H1 (cell line): ENCODE measurements at regions not wholly inside any gene's neighbourhood (a gene's known extent, or its start where the extent isn't known, plus 50 kb on each side); places are given as distances from the start of the nearest gene placed in this dataset.

Experiments
- CTCF ChIA-PET: fragments of 300-600 bp; sonication (Branson Sonifier 250); formaldehyde crosslinking; loops from one replicate; lab custom pipeline; 2021; ENCODE audit not compliant: partially characterized antibody; lab: Charles Lee
- POLR2A ChIA-PET: fragments of 300-600 bp; sonication (Branson Sonifier 250); formaldehyde crosslinking; loops from one replicate; lab custom pipeline; 2021; ENCODE audit warnings: inconsistent platforms; ENCODE audit not compliant: partially characterized antibody; lab: Charles Lee
- DNase-seq, 2 experiments: peaks; one replicate each; pipeline versions ENCODE4 v3.0.0 to v3.0.0-alpha.2; 2010 to 2022; ENCODE audit warnings: low spot score in 2 of 2, low read depth in 1 of 2, mixed read lengths in 1 of 2
- FAIRE-seq: peaks from 2 replicates; lab custom pipeline; 2011; peaks lifted over from hg19 to GRCh38; lab: Jason Lieb, UNC
- H2AFZ ChIP-seq: 2 replicates; pipeline ENCODE4 v1.8.1; 2012; ENCODE audit warnings: low read length, inconsistent platforms
- H2AK5ac ChIP-seq: 2 replicates; pipeline ENCODE4 v1.6.1; 2013; ENCODE audit warnings: low read depth, low read length
- H2BK120ac ChIP-seq: replicated peaks from 2 replicates; pipeline ENCODE3; 2013; ENCODE audit warnings: low read depth, low read length, inconsistent platforms
- H2BK12ac ChIP-seq: 2 replicates; pipeline ENCODE4 v1.6.1; 2013; ENCODE audit warnings: low read depth, low read length
- H2BK15ac ChIP-seq: 2 replicates; pipeline ENCODE4 v1.6.1; 2013; ENCODE audit warnings: low read length
- H2BK20ac ChIP-seq: 2 replicates; pipeline ENCODE4 v1.6.1; 2013; ENCODE audit warnings: low read length
- H2BK5ac ChIP-seq: 2 replicates; pipeline ENCODE4 v1.6.1; 2013; ENCODE audit warnings: low read depth, low read length
- H3K14ac ChIP-seq: 2 replicates; pipeline ENCODE4 v1.6.1; 2013; ENCODE audit warnings: inconsistent platforms; ENCODE audit not compliant: insufficient read length
- H3K18ac ChIP-seq: 2 replicates; pipeline ENCODE4 v1.6.1; 2013; ENCODE audit warnings: low read length; ENCODE audit errors: extremely low read depth
- H3K23ac ChIP-seq: 2 replicates; pipeline ENCODE4 v1.6.1; 2013; ENCODE audit warnings: inconsistent platforms; ENCODE audit not compliant: insufficient read length
- H3K23me2 ChIP-seq: 2 replicates; pipeline ENCODE4 v1.6.1; 2013; ENCODE audit warnings: low read depth, low read length
- H3K27ac ChIP-seq: 2 replicates; pipeline ENCODE4 v1.6.1; 2011; ENCODE audit warnings: low read depth, low read length, inconsistent platforms
- H3K27me3 ChIP-seq, 4 experiments: replicated peaks in 1 of 4; 1 replicate in 1 of 4; 2 replicates in 3 of 4; pipeline versions ENCODE4 v1.6.1 to v1.8.1; 2011 to 2013; ENCODE audit warnings: low read length in 3 of 4, mild to moderate bottlenecking in 3 of 4, inconsistent platforms in 2 of 4, mixed read lengths in 2 of 4, moderate library complexity in 1 of 4; ENCODE audit not compliant: control insufficient read depth in 3 of 4, insufficient read depth in 3 of 4; ENCODE audit errors: extremely low read depth in 1 of 4
- H3K36me3 ChIP-seq, 4 experiments: 2 replicates each; pipeline versions ENCODE4 v1.6.1 to v1.8.1; 2011 to 2013; ENCODE audit warnings: mild to moderate bottlenecking in 4 of 4, low read length in 3 of 4, moderate library complexity in 2 of 4, control low read depth in 1 of 4, inconsistent platforms in 1 of 4; ENCODE audit not compliant: insufficient read depth in 4 of 4, control insufficient read depth in 2 of 4
- H3K4ac ChIP-seq: replicated peaks from 2 replicates; pipeline ENCODE3; 2013; ENCODE audit warnings: low read length, low read depth, mixed read lengths, inconsistent platforms; ENCODE audit not compliant: insufficient read length
- H3K4me1 ChIP-seq, 4 experiments: replicated peaks in 1 of 4; 1 replicate in 1 of 4; 2 replicates in 3 of 4; pipeline versions ENCODE4 v1.6.1 to v1.8.1; 2011 to 2013; ENCODE audit warnings: low read length in 3 of 4, inconsistent platforms in 2 of 4, mixed read lengths in 1 of 4; ENCODE audit not compliant: insufficient read depth in 4 of 4, control insufficient read depth in 3 of 4
- H3K4me2 ChIP-seq, 2 experiments: 2 replicates each; pipeline versions ENCODE4 v1.6.1 to v1.8.1; 2011 to 2013; ENCODE audit warnings: low read depth in 2 of 2, low read length in 2 of 2, control low read depth in 1 of 2, inconsistent platforms in 1 of 2, mild to moderate bottlenecking in 1 of 2; ENCODE audit not compliant: insufficient read depth in 1 of 2
- H3K4me3 ChIP-seq, 4 experiments: fragments of 200-600, 300-600 bp in 1 of 4; sonication (generic), shearing (Covaris generic), sonication (Bioruptor Twin) in 1 of 4; 2 replicates each; pipeline versions ENCODE4 v1.5.1 to v1.8.1; 2011 to 2016; ENCODE audit warnings: low read length in 4 of 4, low read depth in 3 of 4, control low read depth in 2 of 4, inconsistent platforms in 2 of 4, mild to moderate bottlenecking in 2 of 4, mixed read lengths in 1 of 4, moderate library complexity in 1 of 4; ENCODE audit not compliant: insufficient read depth in 2 of 4; ENCODE audit errors: extremely low read depth in 1 of 4
- H3K56ac ChIP-seq: replicated peaks from 2 replicates; pipeline ENCODE3; 2013; ENCODE audit warnings: low read depth, mild to moderate bottlenecking, mixed read lengths, low read length, inconsistent platforms; ENCODE audit not compliant: insufficient read length
- H3K79me1 ChIP-seq: 2 replicates; pipeline ENCODE4 v1.6.1; 2013; ENCODE audit warnings: low read depth, low read length, control low read depth
- H3K79me2 ChIP-seq, 2 experiments: 2 replicates each; pipeline versions ENCODE4 v1.6.1 to v1.8.1; 2012 to 2013; ENCODE audit warnings: low read length in 2 of 2, mild to moderate bottlenecking in 2 of 2, inconsistent platforms in 1 of 2; ENCODE audit not compliant: insufficient read depth in 2 of 2, control insufficient read depth in 1 of 2
- H3K9ac ChIP-seq, 4 experiments: replicated peaks in 1 of 4; 1 replicate in 1 of 4; 2 replicates in 3 of 4; pipeline versions ENCODE4 v1.6.1 to v1.8.1; 2011 to 2013; ENCODE audit warnings: low read depth in 3 of 4, low read length in 3 of 4, control low read depth in 2 of 4, mild to moderate bottlenecking in 2 of 4, moderate library complexity in 2 of 4, inconsistent platforms in 1 of 4; ENCODE audit errors: extremely low read depth in 1 of 4
- H3K9me3 ChIP-seq, 2 experiments: 2 replicates each; pipeline versions ENCODE4 v1.6.1 to v1.8.1; 2012 to 2013; ENCODE audit warnings: mild to moderate bottlenecking in 2 of 2, moderate library complexity in 2 of 2, control low read depth in 1 of 2, inconsistent platforms in 1 of 2, low read depth in 1 of 2, low read length in 1 of 2, mixed read lengths in 1 of 2; ENCODE audit not compliant: insufficient read depth in 2 of 2
- H4K20me1 ChIP-seq, 2 experiments: replicated peaks in 1 of 2; 2 replicates each; pipeline versions ENCODE3 to v1.8.1; 2011 to 2013; ENCODE audit warnings: inconsistent platforms in 2 of 2, low read length in 2 of 2, mild to moderate bottlenecking in 1 of 2; ENCODE audit not compliant: insufficient read depth in 2 of 2, control insufficient read depth in 1 of 2
- H4K5ac ChIP-seq: 2 replicates; pipeline ENCODE4 v1.6.1; 2013; ENCODE audit warnings: low read length, low read depth, mixed read lengths, inconsistent platforms; ENCODE audit not compliant: insufficient read length
- H4K8ac ChIP-seq: 2 replicates; pipeline ENCODE4 v1.8.0; 2013; ENCODE audit warnings: mild to moderate bottlenecking, moderate library complexity, low read length, inconsistent platforms; ENCODE audit not compliant: insufficient read depth; ENCODE audit errors: extremely low read depth
- H4K91ac ChIP-seq: replicated peaks from 2 replicates; pipeline ENCODE3; 2013; ENCODE audit warnings: low read length, mixed read lengths, inconsistent platforms; ENCODE audit not compliant: insufficient read length
- ATF2 ChIP-seq: IDR thresholded peaks from 2 replicates; pipeline ENCODE4 v1.6.1; 2012; ENCODE audit warnings: low read length, inconsistent platforms
- CTCF ChIP-seq, 3 experiments: IDR thresholded peaks; 1 replicate in 2 of 3; 2 replicates in 1 of 3; pipeline versions ENCODE4 v1.5.1 to v1.6.1; 2011; ENCODE audit warnings: low read length in 3 of 3, mild to moderate bottlenecking in 3 of 3, inconsistent platforms in 2 of 3, low read depth in 1 of 3, moderate library complexity in 1 of 3; ENCODE audit not compliant: insufficient read depth in 1 of 3; ENCODE audit errors: control extremely low read depth in 1 of 3
- E2F6 ChIP-seq: IDR thresholded peaks from 2 replicates; pipeline ENCODE4 v1.6.1; 2012; ENCODE audit warnings: inconsistent platforms
- RAD21 ChIP-seq, 2 experiments: IDR thresholded peaks in 1 of 2; conservative IDR thresholded peaks in 1 of 2; 2 replicates each; pipeline ENCODE4 v1.6.1; 2011; ENCODE audit warnings: low read depth in 2 of 2, low read length in 2 of 2, improper control_type of control experiment in 1 of 2, inconsistent platforms in 1 of 2, mild to moderate bottlenecking in 1 of 2, moderate library complexity in 1 of 2
- WGBS, 2 experiments: shearing (Covaris generic) in 1 of 2; methylation state at CpG; one replicate each; pipeline versions ENCODE4 v1.1.6 to v1.1.7; 2013 to 2015; ENCODE audit warnings: low lambda C conversion rate in 2 of 2, mixed read lengths in 2 of 2, inconsistent platforms in 1 of 2, low coverage in 1 of 2, missing lambda C conversion rate in 1 of 2; ENCODE audit not compliant: insufficient replicate concordance in 2 of 2, insufficient coverage in 1 of 2, insufficient read length in 1 of 2; ENCODE audit errors: extremely low coverage in 1 of 2, missing lambda C conversion rate in 1 of 2; 5-methylcytosine and 5-hydroxymethylcytosine counted together

GRCh38 chr14:34227834-34228649 is 234.0 kb downstream of the SPTSSA start:
- TF ChIP-seq E2F6 (peak; percentile 33; the same call in 1 of the 2 replicates), RAD21 (IDR thresholded peaks at IDR 0.05 in 1 of 2, conservative IDR thresholded peaks at IDR 0.05 in 1 of 2; ENCODE audit: low read depth in 2 of 2, low read length in 2 of 2) (peak; percentile 86 to 89), ATF2 (no peak), CTCF (IDR thresholded peaks at IDR 0.05; ENCODE audit: control extremely low read depth in 1 of 3, insufficient read depth in 1 of 3, low read depth in 1 of 3, low read length in 3 of 3) (peak; percentile 72 to 77 (median 74))
- Histone ChIP-seq H3K56ac (no peak overlapping the region), H3K9ac (peak overlapping the region in 1 of 4 experiments; percentile 53; a peak in 1 of 7 replicates), H2BK5ac (no peak overlapping the region), H2BK120ac (no peak overlapping the region), H4K8ac (no peak overlapping the region), H4K5ac (no peak overlapping the region), H3K79me1 (no peaks in the 10 kb centered on the region; the same call in 1 of the 2 replicates), H3K23ac (no peak overlapping the region), H3K23me2 (no peaks in the 10 kb centered on the region), H3K4me1 (peaks cover 0 to 6% (median 1%) of the 10 kb centered on the region in 4 experiments; a peak in 3 of 7 replicates), H4K91ac (no peak overlapping the region), H3K4me3 (no peak overlapping the region; a peak in 1 of 8 replicates), H2BK15ac (no peak overlapping the region), H3K4ac (no peak overlapping the region), H2AFZ (peak overlapping the region; percentile 98), H3K14ac (no peak overlapping the region), H3K27ac (no peak overlapping the region), H2BK20ac (no peak overlapping the region), H4K20me1 (no peaks in the 10 kb centered on the region), H2AK5ac (no peak overlapping the region), H3K4me2 (peak overlapping the region in 1 of 2 experiments; percentile 50; a peak in 2 of 4 replicates), H3K9me3 (no peaks in the 10 kb centered on the region), H2BK12ac (no peak overlapping the region), H3K36me3 (no peaks in the 10 kb centered on the region), H3K27me3 (no peaks in the 10 kb centered on the region), H3K18ac (no peak overlapping the region; the same call in 1 of the 2 replicates), H3K79me2 (no peaks in the 10 kb centered on the region)
- 41% methylated on average over 22 of the region's 22 CpGs; no CpG with 5 or more reads in 1 of the 2 experiments for WGBS, 2 experiments
- FAIRE-seq (peak; percentile 88), DNase-seq (peak; percentile 41 to 83)
- POLR2A ChIA-PET: no interaction called here
- CTCF ChIA-PET: interaction anchor here (0.7 to 3.0 kb wide), 27 partner anchors 9 to 392 kb away, joined by 3 to 15 read pairs (median 4); no protein-coding TSS in a partner anchor
